ENCODE measurements at regions not wholly inside any gene's neighbourhood (a gene's known extent, or its start where the extent isn't known, plus 50 kb on each side); places are given as distances from the start of the nearest gene placed in this dataset.

GRCh38 chr16:48059936-48060335, 95.9 kb downstream of the ABCC12 start:
- H3K14ac ChIP-seq (ENCODE audit: insufficient read length), result no peak overlapping the region
- no peak overlapping the region for H4K91ac ChIP-seq (replicated peaks; ENCODE audit: insufficient read length, low read length)
- no peaks in the 10 kb centered on the region for H3K27me3 ChIP-seq (replicated peaks in 1 of 4; ENCODE audit: control insufficient read depth in 3 of 4, extremely low read depth in 1 of 4, insufficient read depth in 3 of 4, low read length in 3 of 4)
- CTCF ChIA-PET (ENCODE audit: partially characterized antibody), result no interaction called here
- peaks cover 2 to 12% of the 10 kb centered on the region in 2 experiments; a peak in 2 of 4 replicates for H3K9me3 ChIP-seq (ENCODE audit: insufficient read depth in 2 of 2, low read depth in 1 of 2, low read length in 1 of 2)
- H3K9ac ChIP-seq (replicated peaks in 1 of 4; ENCODE audit: extremely low read depth in 1 of 4, low read depth in 3 of 4, low read length in 3 of 4), result no peak overlapping the region
- H4K20me1 ChIP-seq (replicated peaks in 1 of 2; ENCODE audit: control insufficient read depth in 1 of 2, insufficient read depth in 2 of 2, low read length in 2 of 2), result no peaks in the 10 kb centered on the region
- H2BK20ac ChIP-seq (ENCODE audit: low read length), result no peak overlapping the region
- no peaks in the 10 kb centered on the region for H3K79me1 ChIP-seq (ENCODE audit: low read depth, low read length)
- H3K23ac ChIP-seq (ENCODE audit: insufficient read length), result no peak overlapping the region
- no peak overlapping the region for H2BK5ac ChIP-seq (ENCODE audit: low read depth, low read length)
- no peaks in the 10 kb centered on the region for H3K79me2 ChIP-seq (ENCODE audit: control insufficient read depth in 1 of 2, insufficient read depth in 2 of 2, low read length in 2 of 2)
- no peak overlapping the region for H4K8ac ChIP-seq (ENCODE audit: extremely low read depth, insufficient read depth, low read length)
- no peak for FAIRE-seq
- H3K18ac ChIP-seq (ENCODE audit: extremely low read depth, low read length), result no peak overlapping the region
- H3K4ac ChIP-seq (replicated peaks; ENCODE audit: insufficient read length, low read depth, low read length), result no peak overlapping the region
- H3K36me3 ChIP-seq (ENCODE audit: control insufficient read depth in 2 of 4, insufficient read depth in 4 of 4, low read length in 3 of 4), result no peaks in the 10 kb centered on the region
- no peak for TF ChIP-seq GABPA (IDR thresholded peaks at IDR 0.05; ENCODE audit: borderline replicate concordance, insufficient read depth, low read length)
- no peak for TF ChIP-seq RXRA (IDR thresholded peaks at IDR 0.05; ENCODE audit: insufficient read depth, low read depth, low read length)
- no peak for TF ChIP-seq JUN (IDR thresholded peaks at IDR 0.05; ENCODE audit: low read depth, low read length)
- no peak for TF ChIP-seq HDAC6 (IDR thresholded peaks at IDR 0.05; ENCODE audit: low read depth, low read length)
- 98% methylated on average over 17 of the region's 17 CpGs; no CpG with 5 or more reads in 1 of the 2 experiments for WGBS, 2 experiments (ENCODE audit: extremely low coverage in 1 of 2, insufficient coverage in 1 of 2, insufficient read length in 1 of 2, insufficient replicate concordance in 2 of 2, low coverage in 1 of 2, low lambda C conversion rate in 2 of 2, missing lambda C conversion rate in 1 of 2)
- no peak overlapping the region for H3K4me2 ChIP-seq (ENCODE audit: insufficient read depth in 1 of 2, low read depth in 2 of 2, low read length in 2 of 2)
- DNase-seq (ENCODE audit: low read depth in 1 of 2, low spot score in 2 of 2), result no peak
- no peak overlapping the region for H2AFZ ChIP-seq (ENCODE audit: low read length)
- POLR2A ChIA-PET (ENCODE audit: partially characterized antibody), result no interaction called here
- no peaks in the 10 kb centered on the region for H3K4me1 ChIP-seq (replicated peaks in 1 of 4; ENCODE audit: control insufficient read depth in 3 of 4, insufficient read depth in 4 of 4, low read length in 3 of 4)
- H2BK15ac ChIP-seq (ENCODE audit: low read length), result no peak overlapping the region
- no peak overlapping the region for H2BK120ac ChIP-seq (replicated peaks; ENCODE audit: low read depth, low read length)
- H3K4me3 ChIP-seq (ENCODE audit: extremely low read depth in 1 of 4, insufficient read depth in 2 of 4, low read depth in 3 of 4, low read length in 4 of 4), result no peak overlapping the region
- H3K56ac ChIP-seq (replicated peaks; ENCODE audit: insufficient read length, low read depth, low read length), result no peak overlapping the region
- no peaks in the 10 kb centered on the region for H3K23me2 ChIP-seq (ENCODE audit: low read depth, low read length)
- H4K5ac ChIP-seq (ENCODE audit: insufficient read length, low read depth, low read length), result no peak overlapping the region
- H2AK5ac ChIP-seq (ENCODE audit: low read depth, low read length), result no peak overlapping the region
- no peak overlapping the region for H3K27ac ChIP-seq (ENCODE audit: low read depth, low read length)
- H2BK12ac ChIP-seq (ENCODE audit: low read depth, low read length), result no peak overlapping the region
